Adrenal gland (tissue), 9 donors: ENCODE measurements at regions not wholly inside any gene's neighbourhood (a gene's known extent, or its start where the extent isn't known, plus 50 kb on each side); places are given as distances from the start of the nearest gene placed in this dataset.

Experiments used
- DNase-seq, 7 donors: peaks; one replicate each; pipeline ENCODE4 v3.0.0-alpha.2; 2019 to 2020
- H3K27ac ChIP-seq, 5 donors: fragments of 200-600 bp; sonication (generic) in 4 of 5; 1 replicate in 3 of 5; 2 replicates in 2 of 5; pipeline versions ENCODE4 v1.5.1 to v1.8.0; 2016 to 2020; ENCODE audit warnings: mild to moderate bottlenecking in 1 of 5
- H3K27me3 ChIP-seq: fragments of 200-600 bp; 2 replicates; pipeline ENCODE4 v1.8.0; 2021
- H3K36me3 ChIP-seq, 2 donors: fragments of 200-600 bp; replicated peaks in 1 of 2; 1 replicate in 1 of 2; 2 replicates in 1 of 2; pipeline versions ENCODE4 v1.5.1 to v1.8.0; 2018 to 2022
- H3K4me1 ChIP-seq, 2 donors: fragments of 200-600 bp; replicated peaks in 1 of 2; 1 replicate in 1 of 2; 2 replicates in 1 of 2; pipeline versions ENCODE4 v1.5.1 to v1.8.0; 2018 to 2021
- H3K4me3 ChIP-seq, 4 donors: fragments of 200-600 bp; sonication (generic) in 3 of 4; one replicate each; pipeline ENCODE4 v1.5.1; 2016 to 2018
- H3K9me3 ChIP-seq, 3 donors: fragments of 200-600 bp; sonication (generic) in 1 of 3; replicated peaks in 1 of 3; 1 replicate in 2 of 3; 2 replicates in 1 of 3; pipeline versions ENCODE4 v1.5.1 to v1.8.0; 2016 to 2021
- POLR2A ChIP-seq, 2 donors: fragments of 450-650 bp; IDR thresholded peaks; one replicate each; pipeline ENCODE4 v1.6.1; 2017; ENCODE audit warnings: antibody characterized with exemption in 2 of 2, mild to moderate bottlenecking in 2 of 2, moderate library complexity in 1 of 2
- WGBS, 4 donors: extraction: QIAGEN DNeasy Blood & Tissue Kit in 2 of 4; methylation state at CpG; one replicate each; pipeline versions ENCODE4 v1.1.5 to v1.1.7; 2013 to 2017; 5-methylcytosine and 5-hydroxymethylcytosine counted together
- intact Hi-C, 2 donors: fragments of 100-400 bp; cut with DNase I; formaldehyde crosslinking; loops; one replicate each; pipeline versions ENCODE4 v1.14.1 to v1.15.0; 2022 to 2023
- TF ChIP-seq, protein P1 (sequence below), 6 experiments: fragments of 450-650 bp in 4 of 6; fragments of 200-600 bp in 2 of 6; sonication (generic) in 1 of 6; IDR thresholded peaks; 1 replicate in 5 of 6; 2 replicates in 1 of 6; pipeline versions ENCODE4 v1.5.1 to v1.8.0; 2016 to 2021; ENCODE audit warnings: antibody characterized with exemption in 6 of 6, mild to moderate bottlenecking in 2 of 6, moderate library complexity in 1 of 6
- donor health status: healthy with polysubstance abuse.
- donor health status: Bipolar disorder and iron deficiency.
- donor health status: DM: yes; HTN: yes; CAD: no.
- donor health status: DM: no; HTN: no; CAD: no.
- donor health status: DM: no; HTN: no; CAD: no.

DNA sequence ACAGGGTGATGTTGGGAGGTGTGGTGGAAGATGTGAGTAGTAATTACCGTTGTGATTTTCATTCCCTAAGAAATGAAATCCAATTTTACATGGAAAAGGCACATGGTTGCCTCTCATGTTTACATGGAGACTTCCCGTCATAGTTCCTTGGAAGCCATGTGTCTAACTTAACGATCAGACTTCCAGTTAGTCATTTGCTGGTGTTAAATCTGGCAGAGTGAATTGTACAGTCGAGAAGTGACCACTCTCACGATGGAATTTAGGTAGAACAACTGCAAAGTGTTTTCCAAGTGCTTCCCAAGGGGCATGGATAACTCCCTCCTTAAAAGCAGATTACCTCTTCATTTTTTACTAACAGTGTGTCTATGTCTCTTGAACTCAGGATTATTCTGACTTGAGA is 145.8 kb upstream of the CCN2 start:
- no peak for TF ChIP-seq POLR2A (IDR thresholded peaks at IDR 0.05)
- TF ChIP-seq, protein P1, sequence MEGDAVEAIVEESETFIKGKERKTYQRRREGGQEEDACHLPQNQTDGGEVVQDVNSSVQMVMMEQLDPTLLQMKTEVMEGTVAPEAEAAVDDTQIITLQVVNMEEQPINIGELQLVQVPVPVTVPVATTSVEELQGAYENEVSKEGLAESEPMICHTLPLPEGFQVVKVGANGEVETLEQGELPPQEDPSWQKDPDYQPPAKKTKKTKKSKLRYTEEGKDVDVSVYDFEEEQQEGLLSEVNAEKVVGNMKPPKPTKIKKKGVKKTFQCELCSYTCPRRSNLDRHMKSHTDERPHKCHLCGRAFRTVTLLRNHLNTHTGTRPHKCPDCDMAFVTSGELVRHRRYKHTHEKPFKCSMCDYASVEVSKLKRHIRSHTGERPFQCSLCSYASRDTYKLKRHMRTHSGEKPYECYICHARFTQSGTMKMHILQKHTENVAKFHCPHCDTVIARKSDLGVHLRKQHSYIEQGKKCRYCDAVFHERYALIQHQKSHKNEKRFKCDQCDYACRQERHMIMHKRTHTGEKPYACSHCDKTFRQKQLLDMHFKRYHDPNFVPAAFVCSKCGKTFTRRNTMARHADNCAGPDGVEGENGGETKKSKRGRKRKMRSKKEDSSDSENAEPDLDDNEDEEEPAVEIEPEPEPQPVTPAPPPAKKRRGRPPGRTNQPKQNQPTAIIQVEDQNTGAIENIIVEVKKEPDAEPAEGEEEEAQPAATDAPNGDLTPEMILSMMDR (IDR thresholded peaks at IDR 0.05), result no peak
- intact Hi-C loops, result no loop called here
- 77 to 87% (median 83%) methylated on average over 5 of the region's 5 CpGs for WGBS, 4 donors
- no peaks in the 10 kb centered on the region for H3K9me3 ChIP-seq
- no peaks in the 10 kb centered on the region for H3K27me3 ChIP-seq
- no peak overlapping the region for H3K4me3 ChIP-seq
- no peaks in the 10 kb centered on the region for H3K36me3 ChIP-seq
- DNase-seq, result no peak
- H3K27ac ChIP-seq, result no peak overlapping the region
- H3K4me1 ChIP-seq, result no peaks in the 10 kb centered on the region

GRCh38 chr6:132096245-132096644 is 145.1 kb upstream of the CCN2 start:
- no peaks in the 10 kb centered on the region for H3K27me3 ChIP-seq
- H3K9me3 ChIP-seq, result no peaks in the 10 kb centered on the region
- TF ChIP-seq POLR2A (IDR thresholded peaks at IDR 0.05), result no peak
- TF ChIP-seq, protein P1 (IDR thresholded peaks at IDR 0.05), result no peak
- no peak for DNase-seq
- H3K4me3 ChIP-seq, result no peak overlapping the region
- no peaks in the 10 kb centered on the region for H3K36me3 ChIP-seq
- intact Hi-C loops, result no loop called here
- WGBS, 4 donors, result 58 to 62% (median 60%) methylated on average over 3 of the region's 3 CpGs
- H3K4me1 ChIP-seq, result no peaks in the 10 kb centered on the region
- no peak overlapping the region for H3K27ac ChIP-seq

GRCh38 chr6:132089173-132089572 is 138.0 kb upstream of the CCN2 start:
- 74 to 76% (median 76%) methylated on average over 2 of the region's 2 CpGs for WGBS, 4 donors
- TF ChIP-seq, protein P1 (IDR thresholded peaks at IDR 0.05), result no peak
- TF ChIP-seq POLR2A (IDR thresholded peaks at IDR 0.05), result no peak
- intact Hi-C loops, result no loop called here

DNA sequence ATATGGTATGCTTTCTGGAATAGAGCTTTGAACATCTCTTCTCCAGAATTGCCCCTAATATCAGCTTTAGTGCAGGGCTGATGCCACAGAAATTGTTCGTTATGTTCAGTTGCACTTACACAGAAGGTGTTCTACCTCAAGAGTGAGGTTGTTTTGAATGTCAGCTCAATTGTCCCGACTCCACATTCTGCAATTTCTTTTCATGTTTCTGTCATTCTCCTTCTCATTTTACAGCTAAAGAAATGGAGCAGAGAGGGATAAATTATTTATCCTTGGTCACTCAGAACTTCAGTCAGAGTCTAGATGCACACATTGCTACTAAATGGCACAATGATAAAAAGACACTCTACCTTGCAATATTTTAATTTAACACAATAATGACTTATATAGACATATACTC is 137.0 kb upstream of the CCN2 start:
- no peak overlapping the region for H3K4me3 ChIP-seq
- TF ChIP-seq POLR2A (IDR thresholded peaks at IDR 0.05), result no peak
- TF ChIP-seq, protein P1 (IDR thresholded peaks at IDR 0.05), result no peak
- WGBS, 4 donors, result 67 to 82% (median 74%) methylated on average over 2 of the region's 2 CpGs
- no peak for DNase-seq
- no peaks in the 10 kb centered on the region for H3K9me3 ChIP-seq
- intact Hi-C loops, result no loop called here
- no peaks in the 10 kb centered on the region for H3K36me3 ChIP-seq
- H3K27ac ChIP-seq, result no peak overlapping the region
- H3K27me3 ChIP-seq, result no peaks in the 10 kb centered on the region
- no peaks in the 10 kb centered on the region for H3K4me1 ChIP-seq

More at GRCh38 chr6:132089173-132089572, 138.0 kb upstream of the CCN2 start:
- no peaks in the 10 kb centered on the region for H3K9me3 ChIP-seq
- no peak overlapping the region for H3K4me3 ChIP-seq
- no peaks in the 10 kb centered on the region for H3K4me1 ChIP-seq
- H3K27ac ChIP-seq, result no peak overlapping the region
- no peak for DNase-seq
- H3K27me3 ChIP-seq, result no peaks in the 10 kb centered on the region
- no peaks in the 10 kb centered on the region for H3K36me3 ChIP-seq
